T-helper 2 cell treated with Interferon-gamma antibody and Interleukin-4, amounts not matched to agents 5 μg/mL and 100 μg/mL, for 36 hours (primary cell): ENCODE measurements at regions not wholly inside any gene's neighbourhood (a gene's known extent, or its start where the extent isn't known, plus 50 kb on each side); places are given as distances from the start of the nearest gene placed in this dataset.

Experiments
- DNase-seq: peaks from one replicate; pipeline ENCODE4 v3.0.0; 2021; ENCODE audit warnings: low spot score
- H3K27ac Mint-ChIP-seq: one replicate; pipeline ENCODE4 v1.8.0; 2021; ENCODE audit warnings: mild to moderate bottlenecking, mixed read lengths
- H3K27me3 Mint-ChIP-seq: one replicate; pipeline ENCODE4 v1.8.0; 2021; ENCODE audit warnings: low read depth, mixed read lengths
- H3K36me3 Mint-ChIP-seq: one replicate; pipeline ENCODE4 v1.8.0; 2021; ENCODE audit warnings: low read depth, mixed read lengths
- H3K4me1 Mint-ChIP-seq: one replicate; pipeline ENCODE4 v1.8.0; 2021; ENCODE audit warnings: low read depth, mixed read lengths
- H3K4me3 Mint-ChIP-seq: one replicate; pipeline ENCODE4 v1.8.0; 2022; ENCODE audit warnings: mild to moderate bottlenecking, moderate library complexity, mixed read lengths
- H3K9me3 Mint-ChIP-seq: one replicate; pipeline ENCODE4 v1.8.0; 2021; ENCODE audit warnings: mixed read lengths

DNA sequence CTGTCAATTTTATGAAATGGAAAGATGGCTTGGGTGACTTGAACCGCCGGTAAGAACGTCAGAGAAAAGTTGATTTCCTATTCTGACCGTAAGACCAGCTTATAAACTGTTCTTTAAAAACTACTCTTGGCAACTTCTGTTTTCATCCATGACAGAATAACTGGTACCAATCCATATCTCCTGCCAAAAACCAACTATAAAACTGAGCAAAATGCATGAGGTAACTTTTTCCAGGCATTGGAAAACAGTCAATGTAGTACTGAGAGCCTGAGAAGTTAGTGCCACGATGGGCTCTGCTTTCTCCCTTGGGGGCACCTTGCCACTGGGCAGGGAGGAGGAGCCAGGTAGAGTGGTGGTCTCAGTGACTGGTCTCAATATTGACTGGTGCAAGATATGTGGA, 615.2 kb upstream of the TBL1XR1 start:
- H3K9me3 Mint-ChIP-seq, result no peaks in the 10 kb centered on the region
- no peak for DNase-seq
- no peak overlapping the region for H3K27ac Mint-ChIP-seq
- H3K4me3 Mint-ChIP-seq, result no peak overlapping the region
- H3K27me3 Mint-ChIP-seq, result no peaks in the 10 kb centered on the region
- peaks cover 10% of the 10 kb centered on the region for H3K4me1 Mint-ChIP-seq
- no peaks in the 10 kb centered on the region for H3K36me3 Mint-ChIP-seq

DNA sequence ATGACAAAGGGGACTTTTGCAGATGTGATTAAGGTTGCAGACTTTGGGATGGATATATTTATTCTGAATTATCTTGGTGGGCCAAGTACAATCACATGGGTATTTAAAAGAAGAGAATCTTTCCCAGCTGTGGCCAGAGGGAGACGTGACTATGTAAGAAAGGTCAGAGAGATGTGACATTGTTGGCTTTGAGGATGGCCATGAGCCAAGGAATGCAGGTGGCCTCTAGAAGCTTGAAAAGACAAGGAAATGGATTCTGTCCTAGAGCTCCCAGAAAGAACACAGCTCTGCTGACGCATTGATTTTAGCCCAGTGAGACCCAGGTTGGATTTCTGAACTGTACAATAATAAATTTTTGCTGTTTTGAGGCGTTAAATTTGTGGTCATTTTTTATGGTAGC, 616.0 kb upstream of the TBL1XR1 start:
- Mint-ChIP-seq H3K27me3 (no peaks in the 10 kb centered on the region), H3K9me3 (no peaks in the 10 kb centered on the region), H3K4me1 (peaks cover 10% of the 10 kb centered on the region), H3K4me3 (no peak overlapping the region), H3K36me3 (no peaks in the 10 kb centered on the region), H3K27ac (no peak overlapping the region)
- no peak for DNase-seq

DNA sequence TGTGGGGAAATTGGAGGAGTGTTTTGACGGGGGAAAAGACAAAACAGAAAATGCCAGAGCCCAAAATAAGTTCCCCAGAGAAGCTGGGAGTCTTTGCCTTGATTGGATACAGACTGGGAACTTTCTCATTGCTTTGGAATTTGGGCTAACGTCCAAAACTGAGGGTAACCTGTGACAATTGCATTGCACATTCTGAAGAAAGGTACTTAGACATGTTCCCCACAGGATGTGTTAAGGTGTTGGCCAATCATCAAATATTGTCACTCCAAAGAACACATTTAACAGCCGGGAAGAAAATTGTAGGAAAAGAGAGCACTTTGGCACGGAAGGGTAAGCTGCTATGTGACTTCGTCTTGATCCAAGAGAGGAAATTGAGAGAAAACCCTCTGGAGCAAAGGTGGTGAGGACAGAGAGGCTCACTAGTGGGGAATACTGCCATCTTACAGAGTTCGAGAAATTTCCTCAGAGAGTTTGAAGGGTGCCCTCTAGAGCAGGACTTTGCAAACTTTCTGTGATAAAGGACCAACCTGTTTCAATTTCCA, 619.5 kb upstream of the TBL1XR1 start:
- Mint-ChIP-seq H3K36me3 (no peaks in the 10 kb centered on the region), H3K27me3 (no peaks in the 10 kb centered on the region), H3K4me1 (peaks cover 3% of the 10 kb centered on the region), H3K9me3 (no peaks in the 10 kb centered on the region), H3K4me3 (no peak overlapping the region), H3K27ac (no peak overlapping the region)
- DNase-seq, result no peak

DNA sequence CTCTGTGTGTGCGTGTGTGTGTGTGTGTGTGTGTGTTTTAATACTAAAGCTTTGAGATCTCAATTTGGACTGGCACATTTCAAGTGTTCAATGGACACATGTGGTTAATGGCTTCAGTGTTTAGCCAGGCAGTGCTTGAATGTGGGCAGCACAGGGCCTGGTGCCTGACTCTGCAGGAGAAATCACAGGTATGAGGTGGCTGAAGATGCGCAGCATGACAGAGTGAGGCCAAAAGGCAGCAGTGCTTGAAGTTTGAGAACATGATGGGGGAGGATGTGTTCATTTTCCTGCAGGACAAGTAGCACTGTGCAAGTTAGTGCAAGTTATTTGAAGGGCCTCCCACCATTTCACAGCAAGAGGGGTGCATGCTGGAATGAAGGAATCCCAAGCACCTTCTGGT, 620.5 kb upstream of the TBL1XR1 start:
- Mint-ChIP-seq H3K27me3 (no peaks in the 10 kb centered on the region), H3K9me3 (no peaks in the 10 kb centered on the region), H3K27ac (no peak overlapping the region), H3K4me1 (peaks cover 3% of the 10 kb centered on the region), H3K4me3 (no peak overlapping the region), H3K36me3 (no peaks in the 10 kb centered on the region)
- no peak for DNase-seq

DNA sequence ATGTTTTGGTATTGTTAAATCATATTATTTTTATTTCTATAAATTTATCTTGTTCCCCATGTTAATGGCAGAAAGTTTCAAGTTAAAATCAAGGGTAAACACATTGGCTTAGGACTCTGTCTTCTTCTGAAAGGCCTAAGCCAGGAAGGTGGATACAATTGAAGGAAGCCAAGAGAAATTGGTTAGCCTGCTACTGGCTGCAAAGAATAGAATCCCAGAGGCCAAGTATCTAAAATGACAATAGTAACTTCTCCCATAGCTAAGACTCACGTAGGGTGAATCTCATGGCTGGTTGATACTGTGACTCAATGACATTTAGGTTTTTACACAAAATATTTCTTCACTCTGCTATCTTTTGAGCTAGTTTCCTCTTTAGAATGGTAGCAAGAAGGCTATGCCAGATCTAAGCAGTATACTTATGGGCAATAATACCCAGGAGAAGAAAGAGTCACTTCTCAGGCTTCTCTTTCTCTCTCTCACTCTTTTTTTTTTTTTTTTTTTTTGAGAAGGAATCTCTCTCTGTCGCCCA, 621.5 kb upstream of the TBL1XR1 start:
- no peaks in the 10 kb centered on the region for H3K36me3 Mint-ChIP-seq
- H3K4me3 Mint-ChIP-seq, result no peak overlapping the region
- no peak for DNase-seq
- peaks cover 3% of the 10 kb centered on the region for H3K4me1 Mint-ChIP-seq
- H3K27me3 Mint-ChIP-seq, result no peaks in the 10 kb centered on the region
- no peaks in the 10 kb centered on the region for H3K9me3 Mint-ChIP-seq
- no peak overlapping the region for H3K27ac Mint-ChIP-seq

DNA sequence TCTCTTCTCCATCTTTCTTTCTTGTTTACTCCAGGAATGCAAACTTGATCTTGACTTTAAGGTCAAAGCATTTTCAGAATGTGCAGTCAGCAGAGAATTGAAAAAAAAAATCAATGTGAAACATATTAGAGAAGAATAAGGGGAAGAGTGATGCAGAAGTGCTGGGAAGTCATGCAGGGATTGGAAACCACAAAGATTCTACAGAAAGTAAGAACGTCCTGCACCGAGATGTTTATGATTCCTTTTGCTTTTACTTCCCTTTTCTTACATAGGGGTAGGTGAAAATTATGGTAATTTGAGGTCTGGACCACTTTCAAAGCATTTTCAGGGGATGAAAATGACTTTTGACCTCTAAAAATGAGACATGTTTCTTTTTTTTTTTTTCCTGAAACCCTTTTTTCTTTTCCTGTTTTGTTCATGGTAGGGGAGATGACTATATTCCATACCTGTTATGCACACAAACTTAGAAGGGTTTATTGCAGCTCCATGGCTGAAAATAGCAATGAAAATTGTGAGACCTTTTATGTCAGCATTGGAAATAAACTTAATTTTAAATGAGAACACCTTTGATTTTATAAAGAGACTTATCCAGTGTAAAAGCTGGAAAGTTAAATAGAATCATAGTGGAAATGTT, 623.5 kb upstream of the TBL1XR1 start:
- Mint-ChIP-seq H3K27me3 (no peaks in the 10 kb centered on the region), H3K27ac (no peak overlapping the region)
- no peak for DNase-seq

DNA sequence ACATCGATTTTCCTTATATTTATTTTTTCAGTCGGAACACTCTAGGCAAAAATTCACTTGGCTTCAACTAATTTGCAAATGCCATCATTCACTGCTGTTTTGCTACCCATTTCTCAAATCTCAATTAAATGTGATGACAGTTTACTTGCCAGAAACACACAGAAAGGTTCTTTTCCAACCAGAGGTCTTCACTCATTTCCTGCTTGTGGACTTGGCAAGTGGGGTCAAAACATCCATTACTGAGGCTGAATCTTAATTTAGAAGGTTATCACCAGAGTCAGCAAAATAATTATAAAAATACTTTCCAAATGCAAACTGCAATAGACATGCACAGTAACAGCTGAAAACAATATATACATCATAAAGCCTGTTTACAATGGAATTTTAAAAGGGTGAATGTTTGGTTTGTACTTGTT, 625.4 kb upstream of the TBL1XR1 start:
- no peaks in the 10 kb centered on the region for H3K36me3 Mint-ChIP-seq
- H3K4me3 Mint-ChIP-seq, result no peak overlapping the region

More for the DNA sequence above, 623.5 kb upstream of the TBL1XR1 start:
- H3K4me1 Mint-ChIP-seq, result peaks cover 3% of the 10 kb centered on the region
- H3K36me3 Mint-ChIP-seq, result no peaks in the 10 kb centered on the region
- no peak overlapping the region for H3K4me3 Mint-ChIP-seq
- H3K9me3 Mint-ChIP-seq, result no peaks in the 10 kb centered on the region

DNA sequence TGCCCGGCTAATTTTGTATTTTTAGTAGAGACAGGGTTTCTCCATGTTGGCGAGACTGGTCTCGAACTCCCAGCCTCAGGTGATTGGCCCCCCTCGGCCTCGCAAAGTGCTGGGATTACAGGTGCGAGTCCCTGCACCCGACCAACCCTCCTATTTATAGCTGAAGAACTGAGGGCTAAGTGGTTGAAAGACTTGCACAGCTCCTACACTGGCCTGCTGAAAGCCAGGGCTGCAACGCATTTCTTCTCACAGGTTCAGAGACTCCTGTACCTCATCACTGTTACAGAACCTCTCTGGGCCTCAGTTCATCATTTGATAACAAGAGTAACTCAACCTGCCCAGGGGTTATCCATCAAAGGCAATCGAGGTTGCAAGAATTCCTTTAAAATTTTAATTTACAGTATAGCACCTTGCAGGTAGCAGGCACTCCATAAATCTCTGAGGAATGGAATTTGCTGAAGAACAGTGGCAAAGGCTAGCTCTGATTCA, 626.5 kb upstream of the TBL1XR1 start:
- no peaks in the 10 kb centered on the region for H3K27me3 Mint-ChIP-seq
- H3K36me3 Mint-ChIP-seq, result no peaks in the 10 kb centered on the region
- H3K9me3 Mint-ChIP-seq, result no peaks in the 10 kb centered on the region
- H3K27ac Mint-ChIP-seq, result no peak overlapping the region
- no peak for DNase-seq
- H3K4me1 Mint-ChIP-seq, result peaks cover 3% of the 10 kb centered on the region
- H3K4me3 Mint-ChIP-seq, result no peak overlapping the region

More for the DNA sequence above, 625.4 kb upstream of the TBL1XR1 start:
- no peak overlapping the region for H3K27ac Mint-ChIP-seq
- H3K9me3 Mint-ChIP-seq, result no peaks in the 10 kb centered on the region
- DNase-seq, result no peak
- H3K4me1 Mint-ChIP-seq, result peaks cover 3% of the 10 kb centered on the region
- no peaks in the 10 kb centered on the region for H3K27me3 Mint-ChIP-seq

DNA sequence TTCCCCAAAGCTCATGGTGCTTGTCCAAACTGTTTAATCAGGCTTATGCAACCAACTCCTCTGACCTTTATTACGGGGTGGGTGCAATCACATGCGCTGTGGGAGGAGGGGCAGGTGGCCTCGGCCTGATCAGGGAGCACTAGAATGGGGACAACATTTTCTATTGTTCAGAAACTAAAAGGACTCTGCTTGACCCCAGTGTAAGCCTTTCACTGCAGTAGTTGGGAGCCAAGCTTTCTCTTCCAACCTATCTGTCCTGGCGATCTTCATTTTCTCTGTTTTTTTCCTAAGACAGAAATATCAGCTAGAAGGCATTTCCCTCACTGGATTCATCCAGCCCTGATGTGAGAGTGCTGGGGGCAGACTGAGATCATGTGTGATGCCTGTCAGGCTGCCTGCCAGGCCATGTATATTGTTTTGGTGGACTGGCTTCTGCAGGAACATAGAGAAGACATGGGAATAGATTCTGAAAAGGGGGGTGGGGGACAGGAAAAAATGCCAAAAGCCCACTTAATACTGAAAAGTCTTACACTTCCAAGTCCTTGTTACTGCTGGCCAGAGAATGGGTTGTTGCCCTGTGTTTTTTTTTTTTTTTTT, 627.0 kb upstream of the TBL1XR1 start:
- DNase-seq, result no peak
- H3K27ac Mint-ChIP-seq, result no peak overlapping the region
- H3K4me1 Mint-ChIP-seq, result peaks cover 3% of the 10 kb centered on the region

GRCh38 chr3:177824841-177825240, 627.6 kb upstream of the TBL1XR1 start:
- Mint-ChIP-seq H3K27me3 (no peaks in the 10 kb centered on the region), H3K4me1 (peaks cover 3% of the 10 kb centered on the region), H3K27ac (no peak overlapping the region), H3K36me3 (no peaks in the 10 kb centered on the region), H3K9me3 (no peaks in the 10 kb centered on the region), H3K4me3 (no peak overlapping the region)
- DNase-seq, result no peak

More for the DNA sequence above, 627.0 kb upstream of the TBL1XR1 start:
- Mint-ChIP-seq H3K27me3 (no peaks in the 10 kb centered on the region), H3K9me3 (no peaks in the 10 kb centered on the region), H3K36me3 (no peaks in the 10 kb centered on the region), H3K4me3 (no peak overlapping the region)

- H3K36me3 Mint-ChIP-seq, result no peaks in the 10 kb centered on the region
- H3K9me3 Mint-ChIP-seq, result no peaks in the 10 kb centered on the region
- no peak overlapping the region for H3K4me3 Mint-ChIP-seq
- no peak for DNase-seq
- no peak overlapping the region for H3K27ac Mint-ChIP-seq
- H3K4me1 Mint-ChIP-seq, result no peaks in the 10 kb centered on the region
- no peaks in the 10 kb centered on the region for H3K27me3 Mint-ChIP-seq
These were observed 629.0 kb upstream of the TBL1XR1 start for GRCh38 chr3:177826253-177826652.

DNA sequence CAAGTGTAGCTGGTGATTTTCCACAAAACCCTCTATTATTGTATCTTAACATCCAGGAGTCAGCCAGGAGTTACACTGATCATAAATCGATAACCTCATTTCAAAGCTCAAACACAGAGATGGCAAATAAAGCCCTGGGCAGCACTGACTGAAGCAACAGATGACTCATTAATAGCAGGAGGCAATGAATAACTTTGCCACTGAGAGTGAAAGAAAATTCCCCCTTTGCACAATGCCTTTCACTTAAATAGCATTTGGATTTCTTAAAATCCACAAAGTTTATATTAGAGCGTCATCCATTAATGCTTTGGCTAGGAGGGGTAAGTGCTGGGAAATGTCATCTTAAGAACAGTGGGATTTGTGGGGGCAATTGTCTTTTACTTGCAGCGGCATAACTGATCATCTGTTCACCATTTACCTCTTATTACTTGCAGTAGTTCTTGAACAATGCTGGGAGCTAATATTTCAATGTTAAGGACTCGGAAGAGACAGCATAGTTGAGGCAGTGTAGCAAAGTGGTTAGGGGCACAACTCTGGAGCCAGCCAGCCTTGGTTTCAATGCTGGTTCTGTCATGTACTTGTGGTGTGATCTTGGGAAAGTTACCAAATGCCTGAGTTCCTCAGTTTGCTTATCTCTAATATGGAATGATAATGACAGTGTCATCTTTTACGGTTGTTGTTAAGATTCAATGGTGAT, 630.4 kb upstream of the TBL1XR1 start:
- Mint-ChIP-seq H3K36me3 (no peaks in the 10 kb centered on the region), H3K27ac (no peak overlapping the region), H3K9me3 (no peaks in the 10 kb centered on the region), H3K4me3 (no peak overlapping the region), H3K27me3 (no peaks in the 10 kb centered on the region), H3K4me1 (no peaks in the 10 kb centered on the region)
- no peak for DNase-seq

DNA sequence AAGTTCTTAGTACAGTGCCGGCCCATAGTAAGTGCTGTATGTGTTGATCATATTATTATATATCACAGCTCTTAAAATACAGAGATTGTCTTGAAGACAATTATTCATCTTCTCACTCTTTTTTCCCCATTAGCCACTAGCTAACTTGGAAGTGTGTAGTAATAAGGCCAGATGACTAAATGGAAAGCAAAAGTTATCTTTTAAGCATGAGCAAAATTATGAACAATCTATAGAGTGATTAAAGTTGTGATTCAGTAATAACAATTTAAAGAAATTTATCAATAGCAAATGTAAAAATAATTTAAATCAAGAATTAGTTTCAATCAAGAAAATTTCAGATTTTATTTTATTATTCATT, 630.9 kb upstream of the TBL1XR1 start:
- Mint-ChIP-seq H3K4me1 (no peaks in the 10 kb centered on the region), H3K9me3 (no peaks in the 10 kb centered on the region)

GRCh38 chr3:177830411-177830849, 633.1 kb upstream of the TBL1XR1 start:
- Mint-ChIP-seq H3K27ac (no peak overlapping the region), H3K4me3 (no peak overlapping the region), H3K9me3 (no peaks in the 10 kb centered on the region), H3K27me3 (no peaks in the 10 kb centered on the region), H3K36me3 (no peaks in the 10 kb centered on the region), H3K4me1 (no peaks in the 10 kb centered on the region)
- DNase-seq, result no peak

More for the DNA sequence above, 630.9 kb upstream of the TBL1XR1 start:
- no peaks in the 10 kb centered on the region for H3K36me3 Mint-ChIP-seq
- H3K27me3 Mint-ChIP-seq, result no peaks in the 10 kb centered on the region
- H3K27ac Mint-ChIP-seq, result no peak overlapping the region
- DNase-seq, result no peak
- no peak overlapping the region for H3K4me3 Mint-ChIP-seq
